PC-3 (cell line): ENCODE measurements at regions not wholly inside any gene's neighbourhood (a gene's known extent, or its start where the extent isn't known, plus 50 kb on each side); places are given as distances from the start of the nearest gene placed in this dataset.

ENCODE experiments used
- EZH2 ChIP-seq: fragments of 300-600 bp; sonication (generic); IDR thresholded peaks from one replicate; pipeline ENCODE4 v1.6.1; 2017; ENCODE audit warnings: antibody characterized with exemption, mild to moderate bottlenecking, low read length; ENCODE audit not compliant: unreplicated experiment
- EZH2phosphoT487 ChIP-seq: fragments of 300-600 bp; sonication (generic); IDR thresholded peaks from 2 replicates; pipeline ENCODE4 v1.6.1; 2018; ENCODE audit warnings: mild to moderate bottlenecking, antibody characterized with exemption, low read length, borderline replicate concordance

- TF ChIP-seq EZH2phosphoT487 (no peak), EZH2 (no peak)
These were observed 121.8 kb upstream of the PLXNC1 start for GRCh38 chr12:94026596-94026995.
